NCI-H1092 (cell line): ENCODE measurements at regions not wholly inside any gene's neighbourhood (a gene's known extent, or its start where the extent isn't known, plus 50 kb on each side); places are given as distances from the start of the nearest gene placed in this dataset.
"Not testable (repeated sequence)": the region's sequence is repeated elsewhere in the genome, so short reads cannot be mapped to it uniquely, and the experiment has no call there.

Source experiments
- DNase-seq: peaks from one replicate; lab custom pipeline; 2025; lab: John Stamatoyannopoulos, UW

- DNase-seq = no peak
Measured at GRCh38 chr18:64717026-64717425, 568.1 kb upstream of the LINC00305 start.

- DNase-seq = no peak
Measured at GRCh38 chr18:64714086-64714485, 565.2 kb upstream of the LINC00305 start.

GRCh38 chr18:64713284-64713683 is 564.4 kb upstream of the LINC00305 start:
- DNase-seq = no peak

- DNase-seq = no peak
Measured at GRCh38 chr18:64712035-64712434, 563.1 kb upstream of the LINC00305 start.

- no peak for DNase-seq
Measured at GRCh38 chr18:64710105-64710861, 561.4 kb upstream of the LINC00305 start.

- no peak for DNase-seq
Measured at GRCh38 chr18:64707052-64707451, 558.2 kb upstream of the LINC00305 start.

GRCh38 chr18:64699081-64699480 is 550.2 kb upstream of the LINC00305 start:
- DNase-seq = no peak

GRCh38 chr18:64695851-64696553 is 547.1 kb upstream of the LINC00305 start:
- no peak for DNase-seq

- no peak for DNase-seq
Measured at GRCh38 chr18:64693766-64694165, 544.9 kb upstream of the LINC00305 start.

GRCh38 chr18:64692826-64693225 is 543.9 kb upstream of the LINC00305 start:
- DNase-seq = no peak

- DNase-seq = no peak
Measured at GRCh38 chr18:64679121-64679520, 530.2 kb upstream of the LINC00305 start.

GRCh38 chr18:64678048-64678447 is 529.2 kb upstream of the LINC00305 start:
- no peak for DNase-seq

- DNase-seq = no peak
Measured at GRCh38 chr18:64674694-64675093, 525.8 kb upstream of the LINC00305 start.

- not testable (repeated sequence) for DNase-seq
Measured at GRCh38 chr18:64671293-64671692, 522.4 kb upstream of the LINC00305 start.

- no peak for DNase-seq
Measured at GRCh38 chr18:64668461-64668962, 519.6 kb upstream of the LINC00305 start.

GRCh38 chr18:64663086-64663485 is 514.2 kb upstream of the LINC00305 start:
- DNase-seq = no peak

GRCh38 chr18:64659196-64659595 is 510.3 kb upstream of the LINC00305 start:
- DNase-seq = no peak

- no peak for DNase-seq
Measured at GRCh38 chr18:64653068-64653467, 504.2 kb upstream of the LINC00305 start.

- no peak for DNase-seq
Measured at GRCh38 chr18:64650068-64650467, 501.2 kb upstream of the LINC00305 start.

- no peak for DNase-seq
Measured at GRCh38 chr18:64645753-64646152, 496.9 kb upstream of the LINC00305 start.

GRCh38 chr18:64639536-64639935 is 490.6 kb upstream of the LINC00305 start:
- no peak for DNase-seq

GRCh38 chr18:64620971-64621560 is 472.2 kb upstream of the LINC00305 start:
- no peak for DNase-seq

GRCh38 chr18:64618390-64618789 is 469.5 kb upstream of the LINC00305 start:
- DNase-seq = no peak
